H7 (cell line): ENCODE measurements at regions not wholly inside any gene's neighbourhood (a gene's known extent, or its start where the extent isn't known, plus 50 kb on each side); places are given as distances from the start of the nearest gene placed in this dataset.

Source experiments
- DNase-seq: peaks from one replicate; pipeline ENCODE4 v3.0.0; 2012
- H3K27me3 ChIP-seq: 2 replicates; pipeline ENCODE4 v1.6.0; 2011; ENCODE audit warnings: mild to moderate bottlenecking, low read length; ENCODE audit not compliant: control insufficient read depth, insufficient read depth
- H3K36me3 ChIP-seq: replicated peaks from 2 replicates; pipeline ENCODE4 v1.5.1; 2011; ENCODE audit warnings: low read length; ENCODE audit not compliant: control insufficient read depth, insufficient read depth
- H3K4me3 ChIP-seq: 2 replicates; pipeline ENCODE4 v1.5.1; 2011; ENCODE audit warnings: low read depth, mild to moderate bottlenecking, control low read depth, low read length, moderate library complexity; ENCODE audit not compliant: insufficient read depth

GRCh38 chr11:25961539-25961938, 370.4 kb upstream of the ANO3 start:
- DNase-seq = no peak
- no peaks in the 10 kb centered on the region for H3K27me3 ChIP-seq

GRCh38 chr11:25970726-25971508, 361.0 kb upstream of the ANO3 start:
- H3K27me3 ChIP-seq = no peaks in the 10 kb centered on the region
- no peak for DNase-seq
- H3K36me3 ChIP-seq = no peaks in the 10 kb centered on the region

More at GRCh38 chr11:25961539-25961938, 370.4 kb upstream of the ANO3 start:
- Histone ChIP-seq H3K4me3 (no peak overlapping the region), H3K36me3 (no peaks in the 10 kb centered on the region)

GRCh38 chr11:25980091-25980490, 351.8 kb upstream of the ANO3 start:
- Histone ChIP-seq H3K27me3 (no peaks in the 10 kb centered on the region), H3K36me3 (no peaks in the 10 kb centered on the region), H3K4me3 (no peak overlapping the region)
- no peak for DNase-seq

More at GRCh38 chr11:25970726-25971508, 361.0 kb upstream of the ANO3 start:
- H3K4me3 ChIP-seq = no peak overlapping the region

GRCh38 chr11:25981998-25982397, 349.9 kb upstream of the ANO3 start:
- H3K4me3 ChIP-seq = no peak overlapping the region
- peak; percentile 2 for DNase-seq
- no peaks in the 10 kb centered on the region for H3K36me3 ChIP-seq
- H3K27me3 ChIP-seq = no peaks in the 10 kb centered on the region

- DNase-seq = no peak
- Histone ChIP-seq H3K36me3 (no peaks in the 10 kb centered on the region), H3K4me3 (no peak overlapping the region), H3K27me3 (no peaks in the 10 kb centered on the region)
Observed at GRCh38 chr11:25983280-25983679, 348.6 kb upstream of the ANO3 start.

GRCh38 chr11:25988178-25988577, 343.8 kb upstream of the ANO3 start:
- H3K27me3 ChIP-seq = no peaks in the 10 kb centered on the region
- no peak overlapping the region for H3K4me3 ChIP-seq
- H3K36me3 ChIP-seq = no peaks in the 10 kb centered on the region
- no peak for DNase-seq

GRCh38 chr11:25990406-25990805, 341.5 kb upstream of the ANO3 start:
- Histone ChIP-seq H3K27me3 (no peaks in the 10 kb centered on the region), H3K4me3 (no peak overlapping the region), H3K36me3 (no peaks in the 10 kb centered on the region)
- no peak for DNase-seq

GRCh38 chr11:25991476-25991875, 340.5 kb upstream of the ANO3 start:
- H3K36me3 ChIP-seq = no peaks in the 10 kb centered on the region
- H3K27me3 ChIP-seq = no peaks in the 10 kb centered on the region
- no peak overlapping the region for H3K4me3 ChIP-seq
- no peak for DNase-seq

GRCh38 chr11:25992294-25992693, 339.6 kb upstream of the ANO3 start:
- H3K27me3 ChIP-seq = no peaks in the 10 kb centered on the region
- no peaks in the 10 kb centered on the region for H3K36me3 ChIP-seq
- DNase-seq = no peak
- H3K4me3 ChIP-seq = no peak overlapping the region

- Histone ChIP-seq H3K4me3 (no peak overlapping the region), H3K27me3 (no peaks in the 10 kb centered on the region), H3K36me3 (no peaks in the 10 kb centered on the region)
- DNase-seq = no peak
Observed at GRCh38 chr11:25993016-25993415, 338.9 kb upstream of the ANO3 start.

GRCh38 chr11:26011474-26011873, 320.5 kb upstream of the ANO3 start:
- H3K36me3 ChIP-seq = no peaks in the 10 kb centered on the region
- no peak overlapping the region for H3K4me3 ChIP-seq
- no peaks in the 10 kb centered on the region for H3K27me3 ChIP-seq
- DNase-seq = peak; percentile 13

GRCh38 chr11:26014456-26015115, 317.3 kb upstream of the ANO3 start:
- no peak overlapping the region for H3K4me3 ChIP-seq
- DNase-seq = no peak
- H3K36me3 ChIP-seq = no peaks in the 10 kb centered on the region
- no peaks in the 10 kb centered on the region for H3K27me3 ChIP-seq

- DNase-seq = no peak
- Histone ChIP-seq H3K4me3 (no peak overlapping the region), H3K36me3 (no peaks in the 10 kb centered on the region), H3K27me3 (no peaks in the 10 kb centered on the region)
Observed at GRCh38 chr11:26017322-26017860, 314.5 kb upstream of the ANO3 start.

GRCh38 chr11:26017903-26018302, 314.0 kb upstream of the ANO3 start:
- no peak for DNase-seq
- no peaks in the 10 kb centered on the region for H3K27me3 ChIP-seq
- no peak overlapping the region for H3K4me3 ChIP-seq
- no peaks in the 10 kb centered on the region for H3K36me3 ChIP-seq

GRCh38 chr11:26018336-26018735, 313.6 kb upstream of the ANO3 start:
- Histone ChIP-seq H3K4me3 (no peak overlapping the region), H3K36me3 (no peaks in the 10 kb centered on the region)
- DNase-seq = no peak

More at GRCh38 chr11:26018336-26018735, 313.6 kb upstream of the ANO3 start:
- no peaks in the 10 kb centered on the region for H3K27me3 ChIP-seq
